ENCODE measurements at regions not wholly inside any gene's neighbourhood (a gene's known extent, or its start where the extent isn't known, plus 50 kb on each side); places are given as distances from the start of the nearest gene placed in this dataset.

DNA sequence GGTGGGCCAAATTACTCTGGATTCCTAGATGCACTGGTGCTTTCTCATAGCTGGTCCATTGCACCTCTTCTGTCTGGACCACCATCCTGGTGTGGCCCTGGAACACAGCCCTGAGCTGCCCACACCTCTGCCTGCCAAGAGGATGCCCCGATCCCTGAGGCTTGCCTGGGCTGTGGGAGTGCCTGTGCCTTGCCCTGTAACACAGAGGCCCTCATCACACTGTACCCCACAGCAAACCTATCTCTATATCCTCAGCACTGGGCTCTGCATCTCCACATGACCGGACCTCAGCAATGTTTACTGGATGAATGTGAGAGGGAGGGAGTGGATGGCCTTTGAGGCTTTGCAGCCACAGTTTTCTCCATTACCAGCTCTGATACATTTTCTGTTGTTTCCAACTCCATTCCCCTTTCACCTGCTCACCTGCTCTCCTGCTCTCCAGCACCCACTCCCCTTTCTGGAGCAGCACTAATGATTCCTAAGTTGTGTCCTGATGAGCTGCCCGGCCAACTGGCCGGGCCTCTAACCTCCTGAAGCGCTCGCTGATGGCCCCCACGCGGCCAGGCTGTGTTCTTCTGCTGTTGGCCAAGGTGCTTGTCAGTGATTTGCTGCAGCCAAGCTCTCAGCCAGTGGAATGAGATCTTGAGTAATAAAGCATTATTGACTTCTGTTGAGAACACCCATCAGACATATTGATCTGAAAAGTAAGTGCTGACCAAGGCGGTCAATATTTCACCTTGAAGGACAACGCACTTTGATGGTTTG lies 232.6 kb downstream of the TEX29 start:
- Histone ChIP-seq H3K4me2 (ENCODE audit: control insufficient read depth, extremely low read depth, insufficient read depth, low read depth, low read length) (no peak overlapping the region), H3K9me1 (ENCODE audit: control insufficient read depth, extremely low read depth, insufficient read depth, low read length) (no peaks in the 10 kb centered on the region), H3K79me2 (ENCODE audit: control insufficient read depth, insufficient read depth, low read length) (no peaks in the 10 kb centered on the region), H3K4me3 (ENCODE audit: control insufficient read depth in 2 of 3, extremely low read depth in 1 of 3, insufficient read depth in 2 of 3, low read depth in 1 of 3, low read length in 3 of 3) (no peak overlapping the region), H3K4me1 (ENCODE audit: control insufficient read depth, extremely low read depth, insufficient read depth, low read length) (no peaks in the 10 kb centered on the region), H4K20me1 (ENCODE audit: control insufficient read depth, extremely low read depth, insufficient read depth, low read length) (no peaks in the 10 kb centered on the region), H3K27me3 (ENCODE audit: control insufficient read depth, extremely low read depth, insufficient read depth, low read length) (no peaks in the 10 kb centered on the region), H3K9me3 (ENCODE audit: control insufficient read depth, low read depth, low read length) (peaks cover 3% of the 10 kb centered on the region), H3K9ac (ENCODE audit: control insufficient read depth, extremely low read depth, insufficient read depth, low read length) (no peak overlapping the region), H3K36me3 (ENCODE audit: control insufficient read depth in 2 of 2, extremely low read depth in 1 of 2, insufficient read depth in 2 of 2, low read length in 2 of 2) (no peaks in the 10 kb centered on the region), H2AFZ (ENCODE audit: control insufficient read depth, low read length) (no peak overlapping the region), H3K27ac (ENCODE audit: control insufficient read depth, insufficient read depth, low read length) (no peak overlapping the region)
- dilution Hi-C loops (cut with MboI; ENCODE audit: extremely low pct_ligation_motif_present, low sequenced_read_pairs) = no loop called here
- FAIRE-seq (no peak), DNase-seq (ENCODE audit: low read depth, low spot score) (no peak)
- TF ChIP-seq, protein P1, sequence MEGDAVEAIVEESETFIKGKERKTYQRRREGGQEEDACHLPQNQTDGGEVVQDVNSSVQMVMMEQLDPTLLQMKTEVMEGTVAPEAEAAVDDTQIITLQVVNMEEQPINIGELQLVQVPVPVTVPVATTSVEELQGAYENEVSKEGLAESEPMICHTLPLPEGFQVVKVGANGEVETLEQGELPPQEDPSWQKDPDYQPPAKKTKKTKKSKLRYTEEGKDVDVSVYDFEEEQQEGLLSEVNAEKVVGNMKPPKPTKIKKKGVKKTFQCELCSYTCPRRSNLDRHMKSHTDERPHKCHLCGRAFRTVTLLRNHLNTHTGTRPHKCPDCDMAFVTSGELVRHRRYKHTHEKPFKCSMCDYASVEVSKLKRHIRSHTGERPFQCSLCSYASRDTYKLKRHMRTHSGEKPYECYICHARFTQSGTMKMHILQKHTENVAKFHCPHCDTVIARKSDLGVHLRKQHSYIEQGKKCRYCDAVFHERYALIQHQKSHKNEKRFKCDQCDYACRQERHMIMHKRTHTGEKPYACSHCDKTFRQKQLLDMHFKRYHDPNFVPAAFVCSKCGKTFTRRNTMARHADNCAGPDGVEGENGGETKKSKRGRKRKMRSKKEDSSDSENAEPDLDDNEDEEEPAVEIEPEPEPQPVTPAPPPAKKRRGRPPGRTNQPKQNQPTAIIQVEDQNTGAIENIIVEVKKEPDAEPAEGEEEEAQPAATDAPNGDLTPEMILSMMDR (optimal IDR thresholded peaks at IDR 0.05 in 1 of 3, IDR thresholded peaks at IDR 0.05 in 1 of 3, conservative IDR thresholded peaks at IDR 0.05 in 1 of 3; ENCODE audit: extremely low read depth in 1 of 3, insufficient read depth in 2 of 3, low read length in 3 of 3) = no peak
- TF ChIP-seq EZH2 (IDR thresholded peaks at IDR 0.05; ENCODE audit: low read length) = no peak

- no peaks in the 10 kb centered on the region for H3K9me1 ChIP-seq (ENCODE audit: control insufficient read depth, extremely low read depth, insufficient read depth, low read length)
- DNase-seq (ENCODE audit: low read depth, low spot score) (no peak), FAIRE-seq (no peak)
- H3K9me3 ChIP-seq (ENCODE audit: control insufficient read depth, low read depth, low read length) = peaks cover 3% of the 10 kb centered on the region
- no peaks in the 10 kb centered on the region for H4K20me1 ChIP-seq (ENCODE audit: control insufficient read depth, extremely low read depth, insufficient read depth, low read length)
- no peak for TF ChIP-seq EZH2 (IDR thresholded peaks at IDR 0.05; ENCODE audit: low read length)
- TF ChIP-seq, protein P1 (optimal IDR thresholded peaks at IDR 0.05 in 1 of 3, IDR thresholded peaks at IDR 0.05 in 1 of 3, conservative IDR thresholded peaks at IDR 0.05 in 1 of 3; ENCODE audit: extremely low read depth in 1 of 3, insufficient read depth in 2 of 3, low read length in 3 of 3) = no peak
- H3K4me3 ChIP-seq (ENCODE audit: control insufficient read depth in 2 of 3, extremely low read depth in 1 of 3, insufficient read depth in 2 of 3, low read depth in 1 of 3, low read length in 3 of 3) = no peak overlapping the region
- dilution Hi-C loops (cut with MboI; ENCODE audit: extremely low pct_ligation_motif_present, low sequenced_read_pairs) = no loop called here
- no peaks in the 10 kb centered on the region for H3K4me1 ChIP-seq (ENCODE audit: control insufficient read depth, extremely low read depth, insufficient read depth, low read length)
- H3K27me3 ChIP-seq (ENCODE audit: control insufficient read depth, extremely low read depth, insufficient read depth, low read length) = no peaks in the 10 kb centered on the region
- no peaks in the 10 kb centered on the region for H3K79me2 ChIP-seq (ENCODE audit: control insufficient read depth, insufficient read depth, low read length)
- H3K36me3 ChIP-seq (ENCODE audit: control insufficient read depth in 2 of 2, extremely low read depth in 1 of 2, insufficient read depth in 2 of 2, low read length in 2 of 2) = no peaks in the 10 kb centered on the region
- no peak overlapping the region for H3K4me2 ChIP-seq (ENCODE audit: control insufficient read depth, extremely low read depth, insufficient read depth, low read depth, low read length)
- H3K27ac ChIP-seq (ENCODE audit: control insufficient read depth, insufficient read depth, low read length) = no peak overlapping the region
- no peak overlapping the region for H2AFZ ChIP-seq (ENCODE audit: control insufficient read depth, low read length)
- no peak overlapping the region for H3K9ac ChIP-seq (ENCODE audit: control insufficient read depth, extremely low read depth, insufficient read depth, low read length)
Observed at GRCh38 chr13:111554539-111555267, 234.3 kb downstream of the TEX29 start.

Measured in keratinocyte (primary cell).